HG03175 (cell line): ENCODE measurements at regions not wholly inside any gene's neighbourhood (a gene's known extent, or its start where the extent isn't known, plus 50 kb on each side); places are given as distances from the start of the nearest gene placed in this dataset.
"Not testable (repeated sequence)": the region's sequence is repeated elsewhere in the genome, so short reads cannot be mapped to it uniquely, and the experiment has no call there.

Source experiments
- ATAC-seq: cut with Tn5 transposase; IDR thresholded peaks from one replicate; pipeline ENCODE4 v1.9.1; 2021; ENCODE audit warnings: mild to moderate bottlenecking, moderate library complexity; ENCODE audit not compliant: unreplicated experiment

DNA sequence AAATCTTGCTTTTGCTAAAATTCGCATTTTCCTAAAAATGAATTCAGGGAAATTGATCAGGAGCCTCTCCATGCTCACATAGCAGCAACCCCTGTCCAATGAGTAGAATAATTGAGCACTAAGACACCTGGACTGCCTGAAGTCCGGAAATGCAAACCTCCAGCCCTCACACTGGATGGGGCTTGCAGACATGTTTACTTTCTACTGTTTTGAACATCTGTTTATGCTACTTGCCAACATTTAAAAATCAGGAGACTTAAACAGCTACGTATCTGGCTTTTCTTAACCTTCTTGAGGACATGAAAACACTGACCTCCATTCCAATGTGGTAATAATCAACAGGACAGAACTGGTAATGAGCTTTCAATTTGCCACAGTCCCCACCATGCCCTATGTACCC is 184.4 kb downstream of the SHOX2 start:
- no peak for ATAC-seq

DNA sequence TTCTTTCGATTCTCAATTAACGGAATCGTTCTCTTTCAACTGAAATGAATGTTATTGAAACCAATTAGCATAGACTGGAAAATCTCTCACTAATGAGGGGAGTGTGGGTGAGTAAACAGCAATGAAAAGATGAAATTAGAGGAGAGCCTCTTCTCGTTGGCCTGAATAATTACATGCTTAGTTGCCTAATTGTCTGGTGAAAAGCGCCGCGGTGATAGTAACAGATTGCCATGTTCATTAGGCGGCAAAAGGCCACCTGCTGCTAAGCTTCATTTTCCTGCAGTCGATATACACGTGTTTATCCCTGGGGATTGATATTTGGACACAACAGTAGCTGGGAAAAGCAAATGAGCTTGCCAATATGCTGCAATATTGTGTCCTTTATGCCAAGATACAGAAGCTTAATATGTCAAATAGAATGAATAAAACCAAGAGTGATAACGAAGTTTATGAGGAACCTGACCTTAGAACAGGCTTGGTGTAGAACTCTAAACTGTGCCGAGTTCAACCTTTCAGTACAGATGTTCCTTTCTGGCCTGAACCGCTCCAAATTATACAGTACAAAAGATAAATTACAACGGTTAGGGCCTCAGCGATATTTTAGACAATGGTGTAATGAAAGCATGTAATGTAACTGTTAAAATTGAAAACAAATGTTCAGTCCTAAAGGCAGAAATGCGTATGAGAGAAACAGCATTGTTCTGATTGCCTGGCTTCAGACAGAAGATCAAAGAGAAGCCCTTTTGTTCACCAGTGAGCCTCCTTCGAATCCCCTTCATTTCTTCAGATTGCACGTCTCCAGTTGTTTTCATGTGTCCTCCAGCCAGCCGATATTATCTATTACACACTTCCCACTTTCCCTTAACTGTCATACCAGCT is 185.2 kb downstream of the SHOX2 start:
- no peak for ATAC-seq

DNA sequence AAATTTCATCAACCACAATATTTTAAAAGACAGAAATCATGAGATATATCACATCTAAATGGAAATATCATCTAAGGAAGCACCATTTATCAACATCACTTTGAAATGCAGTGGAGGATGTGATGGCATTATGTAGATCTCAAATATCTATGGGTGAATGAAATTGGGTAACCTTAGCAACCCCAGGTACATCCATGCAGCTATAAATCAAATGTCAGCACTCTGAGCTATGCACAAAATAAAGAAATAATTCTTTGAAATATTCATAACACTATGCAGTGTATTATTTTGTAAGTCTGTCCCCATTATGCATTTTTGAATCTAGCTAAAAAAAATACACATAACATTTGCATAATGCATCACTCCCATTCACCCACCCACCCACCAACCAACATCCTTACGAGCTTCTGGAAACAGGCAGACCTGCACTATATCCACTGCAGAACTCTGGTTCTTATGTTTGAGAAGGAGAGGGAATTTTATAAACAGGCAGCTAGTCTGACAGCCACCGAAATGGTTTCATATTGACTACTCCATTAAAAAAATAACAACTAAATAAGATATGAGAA is 186.8 kb downstream of the SHOX2 start:
- ATAC-seq, result no peak

DNA sequence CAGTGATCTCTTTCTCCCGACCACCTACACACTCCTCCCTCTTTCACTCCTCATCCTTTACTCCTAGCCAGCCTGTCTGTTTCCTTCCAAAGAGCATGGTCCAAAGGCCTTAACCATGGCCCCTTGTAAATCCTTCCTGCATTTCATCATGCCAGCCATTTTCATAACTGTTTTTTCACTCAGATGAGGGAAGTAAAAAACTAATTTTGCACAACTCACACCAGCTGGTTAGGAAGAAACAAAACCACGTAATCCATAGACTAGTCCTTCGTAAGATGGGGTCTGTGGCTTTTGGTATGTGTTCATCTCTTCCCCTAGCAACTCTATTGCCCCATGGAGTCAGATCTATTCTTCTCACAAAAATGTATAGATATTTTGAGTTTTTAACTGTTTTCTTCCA is 187.8 kb downstream of the SHOX2 start:
- ATAC-seq, result no peak

DNA sequence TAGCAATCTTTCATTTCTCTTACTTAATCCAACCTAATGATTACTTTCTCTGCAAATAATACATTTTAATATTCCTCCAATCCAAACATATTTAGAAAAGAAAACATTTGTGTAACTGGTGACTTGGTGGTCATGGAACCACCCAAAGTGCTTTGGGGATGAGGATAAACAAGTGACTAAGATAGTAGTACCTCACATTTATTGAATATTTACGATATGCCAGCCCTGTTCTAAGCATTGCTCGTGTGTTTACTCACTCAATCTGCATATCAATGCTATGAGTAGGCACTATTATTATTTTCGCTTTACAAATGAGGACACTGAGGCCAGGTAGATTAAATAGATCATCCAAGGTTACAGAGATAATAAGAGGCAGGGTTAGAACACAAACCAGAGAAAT is 189.5 kb downstream of the SHOX2 start:
- ATAC-seq, result no peak

DNA sequence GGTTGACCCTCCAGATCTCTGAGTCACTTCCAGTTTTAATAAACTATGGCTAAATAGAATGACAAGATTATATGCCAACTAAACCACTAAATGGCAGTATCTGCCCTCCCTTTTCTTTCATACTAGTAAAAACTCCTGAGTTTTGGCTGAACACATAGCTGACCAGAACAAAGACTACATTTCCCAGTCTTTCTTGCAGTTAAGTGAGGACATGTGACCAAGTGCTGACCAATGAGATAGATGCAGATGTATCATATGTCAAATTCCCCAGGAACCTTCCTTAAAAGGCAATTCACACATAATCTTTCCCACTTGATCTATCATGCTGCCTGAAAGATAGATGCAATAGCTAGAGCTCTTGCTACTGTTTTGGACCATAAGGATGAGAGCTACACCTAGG is 191.3 kb downstream of the SHOX2 start:
- no peak for ATAC-seq

DNA sequence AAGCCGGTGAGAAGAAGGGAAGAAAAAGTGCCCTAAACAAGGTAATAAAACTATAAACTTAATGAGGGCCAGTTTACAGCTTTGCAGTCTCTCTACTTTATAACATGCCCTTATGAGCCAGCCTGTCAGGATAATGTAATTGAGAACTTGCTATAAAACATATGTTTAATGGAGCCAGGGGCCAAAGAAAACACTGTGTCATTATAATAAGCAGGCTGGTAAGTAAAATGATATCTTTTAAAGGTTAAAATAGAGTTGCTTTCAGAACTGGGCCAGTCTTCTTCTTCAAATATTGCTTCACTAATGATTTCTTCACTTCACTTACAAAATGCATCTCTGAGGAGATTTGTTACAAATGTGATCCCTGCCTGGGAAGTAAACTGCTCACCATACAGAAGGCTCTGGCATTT is 192.5 kb downstream of the SHOX2 start:
- no peak for ATAC-seq

DNA sequence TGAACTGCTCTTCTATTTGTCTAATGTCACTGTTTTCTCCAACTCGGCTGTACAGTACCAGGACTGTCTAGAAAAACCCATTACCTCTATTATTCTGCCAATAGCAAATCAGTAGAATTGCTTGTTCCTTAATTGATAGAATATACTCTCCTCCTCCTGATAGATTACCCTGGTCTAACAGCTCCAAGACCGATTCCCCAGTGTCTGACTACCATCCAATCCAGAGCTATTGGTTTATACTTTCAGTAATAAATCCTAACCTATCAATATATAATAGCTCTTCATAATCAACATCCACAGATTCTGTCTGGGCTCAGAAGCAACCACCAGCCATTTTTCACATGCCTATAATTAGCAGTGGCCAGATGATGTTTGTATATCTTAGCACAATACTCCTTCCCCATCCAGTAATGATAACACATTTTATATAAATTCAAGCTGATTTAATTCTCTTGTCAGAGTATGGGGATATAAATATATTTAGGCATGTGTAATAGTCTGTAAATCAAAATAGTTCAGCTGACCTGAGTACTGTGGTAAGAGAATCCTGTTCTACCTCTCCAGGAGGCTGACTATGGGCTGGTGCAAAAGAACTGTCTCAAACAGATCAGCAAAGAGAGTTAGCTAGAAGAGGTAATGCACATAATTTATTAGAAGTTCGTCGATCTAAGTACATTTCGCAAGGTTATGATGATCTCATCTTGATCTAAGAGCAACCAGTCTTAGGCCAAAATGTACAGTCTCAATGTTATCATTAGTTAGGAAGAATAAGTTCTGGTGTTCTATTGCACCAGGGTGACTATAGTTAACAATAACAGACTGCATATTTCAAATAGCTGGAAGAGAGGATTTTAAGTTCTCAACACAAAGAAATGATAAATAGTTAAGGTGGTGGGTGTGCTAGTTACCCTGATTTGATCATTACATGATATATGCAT is 193.4 kb downstream of the SHOX2 start:
- no peak for ATAC-seq

DNA sequence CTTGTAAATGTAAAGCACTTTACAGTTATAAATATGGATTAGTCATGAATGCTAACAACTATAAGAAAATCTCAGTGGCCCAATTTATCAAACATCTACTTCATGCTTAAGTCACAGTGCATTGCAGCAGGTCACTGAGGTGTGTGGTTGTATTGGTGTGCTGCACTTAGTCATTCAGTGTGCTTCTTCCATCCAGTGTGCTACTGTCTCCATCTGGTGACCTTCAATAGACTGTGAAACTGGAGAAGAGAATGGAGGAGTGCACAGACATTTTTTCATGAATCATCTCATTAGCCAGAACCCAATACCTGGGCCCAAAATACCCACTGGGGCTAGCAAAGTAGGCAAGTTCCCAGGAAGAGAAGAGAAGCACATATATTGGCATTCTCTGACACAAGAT is 199.6 kb downstream of the SHOX2 start:
- ATAC-seq, result no peak

DNA sequence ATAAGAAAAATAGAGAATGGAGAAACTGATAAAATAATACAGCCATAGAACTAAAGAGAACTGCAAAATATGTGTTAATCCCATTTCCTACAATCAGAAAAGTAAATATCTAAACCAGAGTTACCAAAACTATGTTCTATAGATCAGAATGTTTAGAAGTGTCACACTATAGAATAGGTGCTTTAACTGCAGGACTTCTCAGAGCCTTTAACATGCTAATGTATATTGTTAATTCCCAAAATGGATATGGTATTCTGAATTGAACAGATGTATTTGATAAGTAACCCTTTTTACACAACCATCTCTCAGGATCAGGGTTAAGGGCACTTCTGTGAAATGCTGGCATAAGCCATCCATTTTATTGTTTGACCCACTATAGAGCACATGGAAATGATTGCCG is 200.3 kb downstream of the SHOX2 start:
- no peak for ATAC-seq

DNA sequence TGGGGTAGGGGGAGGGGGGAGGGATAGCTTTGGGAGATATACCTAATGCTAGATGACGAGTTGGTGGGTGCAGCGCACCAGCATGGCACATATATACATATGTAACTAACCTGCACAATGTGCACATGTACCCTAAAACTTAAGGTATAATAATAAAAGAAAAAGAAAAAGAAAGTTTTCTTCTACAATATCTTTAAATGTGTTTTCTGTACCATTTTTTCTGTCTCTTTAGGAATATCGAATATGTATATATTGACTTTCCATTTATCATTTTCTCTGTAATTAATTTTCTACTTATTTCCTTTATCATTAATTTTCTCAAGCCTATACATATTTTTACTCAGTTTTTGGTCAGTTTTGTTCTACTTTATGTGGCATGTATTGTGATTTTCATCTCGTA is 203.5 kb downstream of the SHOX2 start:
- ATAC-seq, result not testable (repeated sequence)

DNA sequence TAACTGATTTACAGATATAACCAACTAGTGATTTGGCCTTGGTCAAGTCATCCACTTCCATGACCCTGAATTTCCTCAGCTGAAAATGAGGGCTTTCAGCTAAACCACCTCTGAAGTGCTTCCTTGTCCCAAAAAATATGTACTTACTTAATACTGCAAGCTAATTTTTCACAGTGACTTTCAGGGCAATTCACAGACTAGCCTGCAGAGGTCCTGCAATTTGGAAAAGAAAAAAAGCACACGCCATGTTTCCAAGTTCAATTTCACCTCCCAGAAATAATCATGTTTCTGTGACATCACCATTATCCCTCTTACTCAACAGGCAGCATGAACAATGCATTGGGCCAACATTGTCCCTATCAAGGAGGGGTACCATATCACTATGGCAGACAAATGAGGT is 218.2 kb downstream of the SHOX2 start:
- no peak for ATAC-seq

DNA sequence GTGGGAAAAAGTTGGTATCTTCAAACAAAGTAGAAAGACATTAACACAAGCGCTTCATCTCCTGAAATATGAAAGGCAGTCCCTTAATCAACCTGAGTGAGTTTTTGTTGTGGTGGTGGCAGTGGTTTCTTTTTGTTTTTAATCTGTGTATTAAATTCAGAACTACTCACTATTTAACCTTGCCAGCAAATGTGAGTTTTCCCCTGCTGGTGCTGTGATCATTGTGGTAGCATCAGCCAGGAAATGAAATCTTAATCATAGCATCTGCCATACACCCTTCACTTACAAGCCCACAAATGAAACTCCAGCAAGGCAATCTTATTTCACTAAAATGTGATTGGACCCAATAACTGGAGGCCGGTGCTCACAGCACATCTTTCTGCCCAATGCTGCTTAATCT is 229.7 kb downstream of the SHOX2 start:
- ATAC-seq, result no peak

DNA sequence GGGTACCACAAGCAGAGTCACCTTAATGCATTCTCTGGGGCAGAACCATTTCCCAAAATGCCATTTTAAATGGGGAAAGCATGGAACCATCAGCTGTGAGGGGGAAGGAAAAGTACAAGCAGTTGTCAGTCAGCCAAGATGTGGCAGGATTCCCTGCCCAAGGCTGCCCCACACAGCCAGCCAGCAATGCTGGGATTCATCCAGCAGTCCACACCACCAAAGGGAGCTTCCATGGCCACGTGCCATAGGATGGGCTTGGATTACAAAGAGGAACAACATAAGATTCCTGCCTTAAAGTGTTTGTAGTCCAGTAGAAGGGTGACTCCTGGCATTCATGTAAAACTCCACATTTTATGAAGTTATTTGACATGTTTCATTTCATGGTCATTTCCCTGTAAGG is 233.3 kb downstream of the SHOX2 start:
- no peak for ATAC-seq

DNA sequence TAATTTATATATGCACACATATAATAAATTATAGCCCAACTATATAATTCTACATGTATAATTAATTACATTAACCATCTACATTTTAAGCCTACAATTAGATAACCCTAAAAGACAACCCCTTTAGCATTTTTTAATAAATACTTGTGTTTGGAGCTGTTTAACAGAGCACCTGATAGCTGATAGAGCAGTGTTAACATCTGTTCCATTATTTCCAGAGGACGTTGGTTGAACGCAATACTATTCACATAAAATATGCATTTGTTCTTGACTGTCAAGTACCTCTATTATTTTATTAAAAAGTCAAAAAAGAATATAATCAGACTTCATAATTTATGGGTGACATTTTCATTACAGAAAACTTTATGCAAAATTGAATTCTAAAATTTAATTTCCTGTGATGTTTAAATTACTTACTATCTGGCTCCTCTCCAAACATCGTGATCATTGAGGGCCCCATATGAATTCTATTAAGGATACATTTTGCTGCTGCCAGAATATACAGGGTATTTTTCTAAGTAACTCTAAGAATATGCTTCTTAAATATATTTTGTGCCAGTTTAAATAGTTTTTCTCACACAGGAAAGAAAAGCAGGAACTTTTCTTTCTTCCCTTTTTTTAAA is 234.3 kb downstream of the SHOX2 start:
- no peak for ATAC-seq

DNA sequence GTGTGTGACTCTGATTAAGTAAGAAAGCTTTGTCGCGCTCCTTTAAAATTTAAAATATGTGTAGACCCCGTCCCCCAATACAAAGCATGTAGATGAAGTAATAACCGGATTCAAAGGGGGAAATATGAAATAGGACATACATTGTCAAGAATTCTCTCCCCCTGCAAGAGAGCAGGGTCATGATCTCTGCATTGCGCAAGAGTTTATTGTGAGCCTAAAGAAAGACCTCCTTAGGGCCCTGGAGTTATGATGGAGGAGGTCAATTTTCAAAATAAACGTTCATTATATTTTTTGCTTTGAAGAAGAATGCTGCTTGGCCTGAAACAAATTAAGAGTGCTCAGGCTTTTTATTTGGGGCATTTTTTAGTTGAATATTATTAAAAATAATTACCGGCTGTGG is 235.0 kb downstream of the SHOX2 start:
- ATAC-seq, result no peak

DNA sequence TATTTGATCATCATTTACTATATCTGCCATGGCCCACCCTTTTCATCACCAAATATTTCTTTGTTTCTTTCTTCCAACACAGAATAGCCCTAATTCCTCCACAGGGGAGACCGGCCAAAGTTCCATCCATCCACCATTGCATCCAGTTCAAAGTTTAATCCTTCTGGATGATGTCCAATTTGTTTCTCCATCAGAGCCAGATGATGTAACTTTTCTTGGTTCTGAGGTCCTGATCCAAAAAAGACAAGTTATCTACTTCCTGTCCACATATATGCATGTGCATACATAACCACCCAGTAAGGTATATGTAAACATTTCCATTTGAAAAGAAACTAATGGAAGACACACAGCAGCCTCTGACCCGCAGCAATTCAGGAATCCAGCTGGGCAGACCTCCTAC is 237.3 kb downstream of the SHOX2 start:
- ATAC-seq, result no peak

DNA sequence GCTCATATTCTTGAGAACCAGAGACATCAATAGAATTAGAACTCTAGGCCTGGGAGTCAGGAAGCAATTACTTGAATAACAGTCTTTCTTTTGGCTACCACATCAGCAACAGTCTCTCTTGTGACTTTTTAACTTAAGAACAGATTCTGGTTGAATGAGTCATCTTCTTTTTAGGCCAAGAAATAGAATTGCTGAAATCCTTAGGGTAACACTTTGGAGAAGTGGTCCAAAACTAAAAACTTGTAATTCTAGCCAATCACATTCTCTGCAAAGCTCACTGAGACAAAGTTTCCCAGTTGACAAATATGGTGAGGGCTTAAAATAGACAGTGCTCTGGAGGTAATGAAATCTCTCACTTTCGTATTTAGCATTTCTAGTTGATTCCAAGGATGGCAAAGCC is 238.0 kb downstream of the SHOX2 start:
- no peak for ATAC-seq

DNA sequence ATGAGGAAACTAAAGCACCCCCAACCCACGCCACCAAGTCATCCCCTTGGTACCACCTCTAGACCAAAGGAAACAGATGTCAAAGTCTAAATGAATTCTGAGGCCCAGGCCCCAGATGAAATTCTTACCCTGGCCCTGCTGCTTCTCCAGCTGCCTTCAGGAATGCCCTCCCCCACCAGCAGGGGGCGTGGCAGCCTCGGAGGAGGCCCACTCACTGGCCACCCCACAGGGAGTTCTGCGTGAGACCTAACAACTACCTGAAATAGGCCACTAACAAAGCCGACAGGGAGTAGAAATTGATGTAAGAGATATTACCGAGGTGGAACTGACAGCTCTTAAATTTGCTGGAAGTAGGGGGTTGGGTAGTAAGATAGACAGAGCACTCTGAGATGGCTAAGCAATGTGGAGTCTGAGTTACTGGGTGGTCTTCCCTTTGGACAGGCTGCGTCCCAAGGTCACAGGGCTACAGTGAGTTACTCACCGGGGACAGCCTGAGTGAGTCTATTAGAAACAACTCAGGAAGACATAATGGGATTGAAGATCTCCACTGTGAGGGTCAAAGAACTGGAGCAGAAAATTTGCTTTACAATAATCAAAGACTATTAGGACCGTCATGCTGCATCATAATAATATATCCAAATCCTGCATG is 240.7 kb downstream of the SHOX2 start:
- ATAC-seq, result peak; percentile 84

DNA sequence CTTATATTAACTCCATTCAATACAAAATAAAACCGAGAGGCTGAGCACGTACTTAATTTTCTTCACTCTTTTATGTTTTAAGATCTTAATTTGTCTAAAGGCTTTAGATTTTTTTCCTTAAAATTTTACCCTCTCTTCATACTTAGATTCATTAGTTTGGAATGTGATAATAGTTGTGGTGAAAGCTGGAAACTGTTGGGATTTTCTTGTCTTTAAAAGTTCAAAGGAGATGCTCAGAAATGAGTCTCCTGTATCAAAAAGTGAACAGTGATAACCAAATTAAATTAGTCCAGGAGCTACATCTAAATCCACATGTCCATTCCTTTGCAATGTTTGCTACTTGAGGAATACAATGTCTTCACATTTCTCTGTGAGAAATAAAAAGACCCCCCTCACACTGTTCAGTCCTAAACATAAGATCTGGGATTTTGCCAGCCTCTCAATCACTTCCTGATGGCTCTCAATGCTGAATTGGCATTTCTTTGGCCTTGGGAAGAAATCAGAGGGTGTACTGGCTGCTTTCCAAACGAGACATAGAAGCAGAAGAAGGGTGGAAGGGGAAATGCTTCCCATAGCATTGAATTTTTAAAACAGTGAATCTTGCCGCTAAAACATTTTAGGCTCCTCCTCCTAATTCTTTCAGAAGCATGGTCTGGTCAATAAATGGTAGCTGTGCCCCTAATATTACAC is 245.0 kb downstream of the SHOX2 start:
- ATAC-seq, result no peak
